ENCODE measurements at regions not wholly inside any gene's neighbourhood (a gene's known extent, or its start where the extent isn't known, plus 50 kb on each side); places are given as distances from the start of the nearest gene placed in this dataset.

DNA sequence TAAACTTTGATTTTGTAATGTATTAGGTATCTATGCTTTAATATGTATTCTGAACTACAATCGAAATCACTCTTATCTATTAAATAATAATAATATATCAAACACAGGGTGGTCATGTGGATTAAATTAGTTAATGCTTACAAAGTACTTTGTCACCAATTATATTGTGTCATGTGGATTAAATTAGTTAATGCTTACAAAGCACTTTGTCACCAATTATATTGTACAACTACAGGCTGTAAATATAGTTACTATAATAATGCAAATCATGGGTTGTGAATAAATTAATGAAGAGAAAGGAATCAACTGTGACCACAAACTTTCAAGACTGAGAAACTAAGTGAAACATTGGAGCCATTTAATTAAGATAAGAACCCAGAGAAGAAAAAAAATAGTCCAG is 1929.1 kb upstream of the PCDH20 start:
- Histone ChIP-seq H3K4me3 (no peak overlapping the region), H3K9me3 (no peaks in the 10 kb centered on the region), H3K36me3 (no peaks in the 10 kb centered on the region), H3K27ac (no peak overlapping the region), H3K4me1 (no peaks in the 10 kb centered on the region), H3K27me3 (no peaks in the 10 kb centered on the region)
- no peak for TF ChIP-seq CTCF (IDR thresholded peaks at IDR 0.05)
- DNase-seq (ENCODE audit: low spot score) = no peak

GRCh38 chr13:63337921-63338320 is 1922.3 kb upstream of the PCDH20 start:
- no peak for TF ChIP-seq CTCF (IDR thresholded peaks at IDR 0.05)
- Histone ChIP-seq H3K4me1 (no peaks in the 10 kb centered on the region), H3K27me3 (no peaks in the 10 kb centered on the region), H3K27ac (no peak overlapping the region), H3K9me3 (no peaks in the 10 kb centered on the region), H3K36me3 (no peaks in the 10 kb centered on the region), H3K4me3 (no peak overlapping the region)
- DNase-seq (ENCODE audit: low spot score) = no peak

DNA sequence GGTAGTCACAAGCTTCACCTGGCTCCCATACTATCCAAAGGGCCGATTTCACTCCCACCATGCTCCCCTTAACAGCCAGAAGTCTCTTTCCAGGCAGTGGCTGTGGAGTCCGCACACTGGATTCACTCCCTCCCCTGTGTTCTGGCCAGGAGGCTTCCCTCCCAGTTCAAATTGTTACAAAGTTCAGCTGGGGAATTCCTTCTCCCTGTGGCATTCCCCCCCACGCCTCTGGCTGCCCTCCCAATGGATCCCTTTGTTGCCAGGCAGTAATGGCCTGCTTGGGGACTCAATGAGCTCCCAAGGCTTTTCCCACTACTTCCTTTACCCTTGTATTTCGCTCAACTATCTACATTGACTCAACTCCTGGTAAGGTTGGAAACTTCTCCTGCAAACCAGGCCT is 1921.4 kb upstream of the PCDH20 start:
- Histone ChIP-seq H3K9me3 (no peaks in the 10 kb centered on the region), H3K4me1 (no peaks in the 10 kb centered on the region), H3K27me3 (no peaks in the 10 kb centered on the region)

GRCh38 chr13:63336549-63336948 is 1920.9 kb upstream of the PCDH20 start:
- Histone ChIP-seq H3K36me3 (no peaks in the 10 kb centered on the region), H3K4me1 (no peaks in the 10 kb centered on the region), H3K4me3 (no peak overlapping the region), H3K27ac (no peak overlapping the region), H3K9me3 (no peaks in the 10 kb centered on the region), H3K27me3 (no peaks in the 10 kb centered on the region)
- no peak for TF ChIP-seq CTCF (IDR thresholded peaks at IDR 0.05)
- DNase-seq (ENCODE audit: low spot score) = no peak

More for the DNA sequence above, 1921.4 kb upstream of the PCDH20 start:
- no peak for TF ChIP-seq CTCF (IDR thresholded peaks at IDR 0.05)
- no peak overlapping the region for H3K27ac ChIP-seq
- H3K36me3 ChIP-seq = no peaks in the 10 kb centered on the region
- DNase-seq (ENCODE audit: low spot score) = no peak
- no peak overlapping the region for H3K4me3 ChIP-seq

DNA sequence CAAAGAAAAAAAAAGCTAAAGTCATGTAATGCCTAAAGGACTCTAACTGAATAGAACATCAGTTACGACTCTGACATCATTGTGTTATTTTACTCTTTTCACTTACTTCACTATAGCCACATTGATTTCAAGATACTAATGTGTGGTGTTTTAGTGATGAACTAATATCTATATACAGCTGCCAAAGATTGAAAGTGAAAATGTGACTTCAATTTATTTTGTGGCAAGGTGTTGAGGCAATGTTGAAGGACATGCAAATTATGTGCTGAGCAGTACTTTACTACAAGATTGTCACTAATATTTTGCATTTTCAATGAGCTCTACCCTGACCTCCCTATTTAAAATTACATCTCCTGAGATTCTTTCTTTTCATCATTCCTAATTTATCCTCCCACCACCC is 1911.9 kb upstream of the PCDH20 start:
- TF ChIP-seq CTCF (IDR thresholded peaks at IDR 0.05) = no peak
- Histone ChIP-seq H3K36me3 (no peaks in the 10 kb centered on the region), H3K27me3 (no peaks in the 10 kb centered on the region), H3K9me3 (no peaks in the 10 kb centered on the region), H3K27ac (no peak overlapping the region), H3K4me3 (no peak overlapping the region), H3K4me1 (no peaks in the 10 kb centered on the region)
- DNase-seq (ENCODE audit: low spot score) = no peak

- Histone ChIP-seq H3K27me3 (no peaks in the 10 kb centered on the region), H3K27ac (no peak overlapping the region), H3K4me1 (no peaks in the 10 kb centered on the region), H3K9me3 (no peaks in the 10 kb centered on the region), H3K4me3 (no peak overlapping the region), H3K36me3 (no peaks in the 10 kb centered on the region)
- no peak for TF ChIP-seq CTCF (IDR thresholded peaks at IDR 0.05)
- no peak for DNase-seq (ENCODE audit: low spot score)
These were observed 1907.8 kb upstream of the PCDH20 start for GRCh38 chr13:63323441-63323840.
